Lower lobe of right lung (tissue), 2 donors: ENCODE measurements at regions not wholly inside any gene's neighbourhood (a gene's known extent, or its start where the extent isn't known, plus 50 kb on each side); places are given as distances from the start of the nearest gene placed in this dataset.

Experiments
- ATAC-seq, 2 donors: fragments of 200-7000 bp; cut with Tn5 transposase; one replicate each; pipeline ENCODE4 v1.9.1; 2020 to 2022; ENCODE audit warnings: mild to moderate bottlenecking in 2 of 2, moderate library complexity in 2 of 2
- DNase-seq: peaks from one replicate; pipeline ENCODE4 v3.0.0-alpha.2; 2020
- H3K27ac ChIP-seq: fragments of 200-600 bp; one replicate; pipeline ENCODE4 v1.8.0; 2022
- H3K27me3 ChIP-seq: fragments of 200-600 bp; one replicate; pipeline ENCODE4 v1.8.0; 2022; ENCODE audit warnings: low read depth
- H3K36me3 ChIP-seq: fragments of 200-600 bp; one replicate; pipeline ENCODE4 v1.8.0; 2022; ENCODE audit warnings: mild to moderate bottlenecking
- H3K4me1 ChIP-seq: fragments of 200-600 bp; one replicate; pipeline ENCODE4 v1.8.0; 2022
- H3K4me3 ChIP-seq: fragments of 200-600 bp; one replicate; pipeline ENCODE4 v1.8.0; 2022; ENCODE audit warnings: mild to moderate bottlenecking
- H3K9me3 ChIP-seq: fragments of 200-600 bp; one replicate; pipeline ENCODE4 v1.8.0; 2022
- CTCF ChIP-seq: fragments of 200-600 bp; IDR thresholded peaks from one replicate; pipeline ENCODE4 v1.8.0; 2022; ENCODE audit warnings: antibody characterized with exemption, mild to moderate bottlenecking
- intact Hi-C: fragments of 100-400 bp; cut with DNase I; formaldehyde crosslinking; loops from one replicate; pipeline ENCODE4 v1.11.0; 2022
- donor health status: DM: no; HTN: yes; CAD: no; lungs with severe emphysema.

- no peak for TF ChIP-seq CTCF
- intact Hi-C loops, result no loop called here
- Histone ChIP-seq H3K4me1 (no peaks in the 10 kb centered on the region), H3K27me3 (no peaks in the 10 kb centered on the region), H3K4me3 (no peak overlapping the region), H3K9me3 (no peaks in the 10 kb centered on the region), H3K36me3 (no peaks in the 10 kb centered on the region), H3K27ac (no peak overlapping the region)
- DNase-seq (no peak), ATAC-seq (no peak)
Observed at GRCh38 chr16:66304961-66305360, 61.5 kb upstream of the CDH5 start.

- no peak for ATAC-seq
Observed at GRCh38 chr16:66304151-66304550, 62.3 kb upstream of the CDH5 start.

GRCh38 chr16:66300501-66300900 is 66.0 kb upstream of the CDH5 start:
- no peak overlapping the region for H3K27ac ChIP-seq
- ATAC-seq (no peak), DNase-seq (no peak)
- no peaks in the 10 kb centered on the region for H3K36me3 ChIP-seq
- no peak for TF ChIP-seq CTCF
- H3K27me3 ChIP-seq, result no peaks in the 10 kb centered on the region
- no peak overlapping the region for H3K4me3 ChIP-seq
- H3K4me1 ChIP-seq, result no peaks in the 10 kb centered on the region
- intact Hi-C loops, result no loop called here
- H3K9me3 ChIP-seq, result no peaks in the 10 kb centered on the region

More at GRCh38 chr16:66304151-66304550, 62.3 kb upstream of the CDH5 start:
- H3K27me3 ChIP-seq, result no peaks in the 10 kb centered on the region
- no peaks in the 10 kb centered on the region for H3K9me3 ChIP-seq
- intact Hi-C loops, result no loop called here
- no peaks in the 10 kb centered on the region for H3K4me1 ChIP-seq
- H3K27ac ChIP-seq, result no peak overlapping the region
- no peak for DNase-seq
- H3K36me3 ChIP-seq, result no peaks in the 10 kb centered on the region
- no peak for TF ChIP-seq CTCF
- H3K4me3 ChIP-seq, result no peak overlapping the region

DNA sequence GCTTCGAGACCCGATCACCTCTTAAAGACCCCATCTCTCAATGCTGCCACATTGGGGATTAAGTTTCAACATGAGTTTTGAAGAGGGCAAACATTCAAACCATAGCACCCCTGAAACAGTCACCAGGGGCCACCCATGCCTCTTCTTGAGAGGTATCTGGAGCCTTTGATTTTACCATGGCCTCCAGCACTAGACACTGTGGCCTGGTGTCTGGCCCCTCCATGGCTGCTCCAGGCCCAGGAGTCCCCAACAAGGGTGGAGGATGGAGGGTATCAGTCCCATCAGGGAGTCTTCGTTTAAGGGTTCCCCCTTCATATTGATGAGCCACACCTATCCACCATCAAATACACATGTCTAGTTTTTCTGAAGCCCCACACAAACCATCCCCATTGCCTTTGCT is 66.5 kb upstream of the CDH5 start:
- no peaks in the 10 kb centered on the region for H3K4me1 ChIP-seq
- no peaks in the 10 kb centered on the region for H3K9me3 ChIP-seq
- no peaks in the 10 kb centered on the region for H3K36me3 ChIP-seq
- intact Hi-C loops, result no loop called here
- no peaks in the 10 kb centered on the region for H3K27me3 ChIP-seq
- ATAC-seq (no peak), DNase-seq (no peak)
- no peak overlapping the region for H3K27ac ChIP-seq
- no peak for TF ChIP-seq CTCF
- H3K4me3 ChIP-seq, result no peak overlapping the region

GRCh38 chr16:66299349-66299748 is 67.1 kb upstream of the CDH5 start:
- no peak for TF ChIP-seq CTCF
- ATAC-seq, result no peak
- no peak for DNase-seq
- Histone ChIP-seq H3K9me3 (no peaks in the 10 kb centered on the region), H3K27me3 (no peaks in the 10 kb centered on the region), H3K36me3 (no peaks in the 10 kb centered on the region), H3K27ac (no peak overlapping the region), H3K4me1 (no peaks in the 10 kb centered on the region), H3K4me3 (no peak overlapping the region)
- intact Hi-C loops, result no loop called here

GRCh38 chr16:66298571-66299120 is 67.8 kb upstream of the CDH5 start:
- Histone ChIP-seq H3K27me3 (no peaks in the 10 kb centered on the region), H3K36me3 (no peaks in the 10 kb centered on the region), H3K4me3 (no peak overlapping the region), H3K9me3 (no peaks in the 10 kb centered on the region), H3K4me1 (no peaks in the 10 kb centered on the region), H3K27ac (no peak overlapping the region)
- no peak for TF ChIP-seq CTCF
- intact Hi-C loops, result no loop called here
- DNase-seq, result no peak
- ATAC-seq, result no peak
